SK-N-SH (cell line): ENCODE measurements at regions not wholly inside any gene's neighbourhood (a gene's known extent, or its start where the extent isn't known, plus 50 kb on each side); places are given as distances from the start of the nearest gene placed in this dataset.

Experiments used
- CTCF ChIA-PET: fragments of 300-600, 350-600 bp; formaldehyde crosslinking; extraction: SDS; loops from one replicate; lab custom pipeline; 2021; lab: Yijun Ruan, JAX
- POLR2A ChIA-PET: fragments of 350-600 bp; sonication (Branson Sonifier 250); formaldehyde crosslinking; extraction: SDS; loops from one replicate; lab custom pipeline; 2020; ENCODE audit warnings: antibody characterized with exemption, inconsistent platforms; lab: Yijun Ruan, JAX
- DNase-seq: peaks from one replicate; pipeline ENCODE4 v3.0.0; 2012
- H2AFZ ChIP-seq: fragments of 200-600 bp; sonication (generic); 2 replicates; pipeline ENCODE4 v1.8.1; 2016; ENCODE audit warnings: antibody characterized with exemption, mild to moderate bottlenecking, low read depth
- H3F3A ChIP-seq: fragments of 200-600 bp; sonication (generic); replicated peaks from 2 replicates; pipeline ENCODE3; 2016; ENCODE audit warnings: antibody characterized with exemption, mild to moderate bottlenecking; ENCODE audit not compliant: insufficient read depth
- H3K27ac ChIP-seq, 2 experiments: fragments of 200-500 bp in 1 of 2; fragments of 200-600 bp in 1 of 2; sonication (Bioruptor generic) in 1 of 2; sonication (generic), shearing (Covaris generic) in 1 of 2; 2 replicates each; pipeline versions ENCODE4 v1.5.1 to v1.6.1; 2014 to 2016; ENCODE audit warnings: low read depth in 2 of 2, inconsistent platforms in 1 of 2, low read length in 1 of 2, mild to moderate bottlenecking in 1 of 2, mixed read lengths in 1 of 2
- H3K27me3 ChIP-seq: fragments of 200-600 bp; sonication (generic), shearing (Covaris generic); 2 replicates; pipeline ENCODE4 v1.6.1; 2016; ENCODE audit warnings: mixed run types; ENCODE audit not compliant: insufficient read depth
- H3K36me3 ChIP-seq, 2 experiments: fragments of 200-500 bp in 1 of 2; fragments of 200-600 bp in 1 of 2; sonication (Bioruptor generic) in 1 of 2; sonication (generic) in 1 of 2; replicated peaks in 1 of 2; 2 replicates each; pipeline versions ENCODE3 to v1.5.1; 2014 to 2016; ENCODE audit warnings: low read length in 1 of 2, mild to moderate bottlenecking in 1 of 2; ENCODE audit not compliant: insufficient read depth in 2 of 2, control insufficient read depth in 1 of 2
- H3K4me1 ChIP-seq, 2 experiments: fragments of 200-500 bp in 1 of 2; fragments of 200-600 bp in 1 of 2; sonication (Bioruptor generic) in 1 of 2; sonication (generic), shearing (Covaris generic) in 1 of 2; 2 replicates each; pipeline versions ENCODE4 v1.5.1 to v1.6.1; 2014 to 2016; ENCODE audit warnings: low read depth in 1 of 2, low read length in 1 of 2, mixed run types in 1 of 2; ENCODE audit not compliant: insufficient read depth in 2 of 2, control insufficient read depth in 1 of 2
- H3K4me2 ChIP-seq: fragments of 200-600 bp; sonication (generic), shearing (Covaris generic); 2 replicates; pipeline ENCODE4 v1.6.1; 2017; ENCODE audit warnings: mixed run types
- H3K4me3 ChIP-seq, 2 experiments: fragments of 200-500 bp in 1 of 2; fragments of 200-600 bp in 1 of 2; sonication (Bioruptor generic) in 1 of 2; sonication (generic), shearing (Covaris generic) in 1 of 2; 2 replicates each; pipeline versions ENCODE4 v1.5.1 to v1.8.1; 2014 to 2016; ENCODE audit warnings: low read depth in 2 of 2, inconsistent platforms in 1 of 2, low read length in 1 of 2, mild to moderate bottlenecking in 1 of 2, mixed read lengths in 1 of 2, moderate library complexity in 1 of 2
- H3K79me2 ChIP-seq: fragments of 200-600 bp; sonication (generic); 2 replicates; pipeline ENCODE4 v1.8.1; 2017; ENCODE audit warnings: mild to moderate bottlenecking; ENCODE audit not compliant: insufficient read depth
- H3K9ac ChIP-seq: fragments of 200-600 bp; sonication (generic); 2 replicates; pipeline ENCODE4 v1.6.1; 2017; ENCODE audit warnings: mixed run types
- H3K9me2 ChIP-seq: fragments of 200-600 bp; sonication (generic); 2 replicates; pipeline ENCODE4 v1.6.1; 2017; ENCODE audit warnings: mixed run types
- H3K9me3 ChIP-seq: fragments of 200-600 bp; sonication (generic); 2 replicates; pipeline ENCODE4 v1.6.1; 2017; ENCODE audit warnings: mixed run types, mild to moderate bottlenecking, moderate library complexity
- H4K20me1 ChIP-seq: fragments of 200-600 bp; sonication (generic); 2 replicates; pipeline ENCODE4 v1.6.1; 2017; ENCODE audit warnings: mild to moderate bottlenecking, mixed run types; ENCODE audit not compliant: insufficient read depth
- CHD2 ChIP-seq: fragments of 150-350 bp; IDR thresholded peaks from 2 replicates; pipeline ENCODE4 v1.6.1; 2018; ENCODE audit warnings: low read length; ENCODE audit not compliant: partially characterized antibody
- ELF1 ChIP-seq: IDR thresholded peaks from 2 replicates; pipeline ENCODE4 v1.4.0; 2012
- EP300 ChIP-seq, 2 experiments: IDR thresholded peaks; 2 replicates each; pipeline versions ENCODE4 v1.4.0 to v1.6.1; 2012; ENCODE audit warnings: borderline replicate concordance in 1 of 2, low read depth in 1 of 2, low read length in 1 of 2
- FOSL2 ChIP-seq: IDR thresholded peaks from 2 replicates; pipeline ENCODE4 v1.4.0; 2012; ENCODE audit warnings: low read depth, mild to moderate bottlenecking, moderate library complexity, borderline replicate concordance
- FOXJ3 ChIP-seq: sonication (generic); formaldehyde crosslinking; IDR thresholded peaks from 2 replicates; pipeline ENCODE4 v1.5.1; 2020; ENCODE audit warnings: mild to moderate bottlenecking, missing genetic modification reagents
- FOXM1 ChIP-seq: IDR thresholded peaks from 2 replicates; pipeline ENCODE4 v1.4.0; 2012; ENCODE audit warnings: low read depth, mild to moderate bottlenecking
- GABPA ChIP-seq: IDR thresholded peaks from 2 replicates; pipeline ENCODE4 v1.4.0; 2012; ENCODE audit warnings: low read depth, mild to moderate bottlenecking
- NFIC ChIP-seq: IDR thresholded peaks from 2 replicates; pipeline ENCODE4 v1.4.0; 2012; ENCODE audit warnings: borderline replicate concordance
- RFX5 ChIP-seq: IDR thresholded peaks from 2 replicates; pipeline ENCODE4 v1.6.1; 2012; ENCODE audit warnings: mild to moderate bottlenecking, improper control_type of control experiment, low read length
- RXRA ChIP-seq: IDR thresholded peaks from 2 replicates; pipeline ENCODE4 v1.4.0; 2012; ENCODE audit warnings: low read depth, mild to moderate bottlenecking, borderline replicate concordance
- SMC3 ChIP-seq: IDR thresholded peaks from 2 replicates; pipeline ENCODE4 v1.6.1; 2012; ENCODE audit warnings: low read depth, low read length, improper control_type of control experiment
- TCF12 ChIP-seq: IDR thresholded peaks from 2 replicates; pipeline ENCODE4 v1.4.0; 2012
- WGBS: methylation state at CpG from one replicate; pipeline ENCODE4 v1.1.6; 2017; ENCODE audit warnings: low lambda C conversion rate; 5-methylcytosine and 5-hydroxymethylcytosine counted together
- TF ChIP-seq, protein P1 (sequence below): fragments of 200-600 bp; sonication (generic); IDR thresholded peaks from 2 replicates; pipeline ENCODE4 v1.6.1; 2017; ENCODE audit warnings: antibody characterized with exemption, mild to moderate bottlenecking, moderate library complexity
- TF ChIP-seq, protein P2 (sequence below): IDR thresholded peaks from 2 replicates; pipeline ENCODE4; 2012
- TF ChIP-seq, protein P3 (sequence below): fragments of 150-350 bp; IDR thresholded peaks from 2 replicates; pipeline ENCODE4 v1.6.1; 2016; ENCODE audit warnings: mild to moderate bottlenecking, low read depth, low read length
- TF ChIP-seq, protein P4 (sequence below): IDR thresholded peaks from 2 replicates; pipeline ENCODE4 v1.6.1; 2012; ENCODE audit warnings: mild to moderate bottlenecking, low read depth, low read length, moderate library complexity

DNA sequence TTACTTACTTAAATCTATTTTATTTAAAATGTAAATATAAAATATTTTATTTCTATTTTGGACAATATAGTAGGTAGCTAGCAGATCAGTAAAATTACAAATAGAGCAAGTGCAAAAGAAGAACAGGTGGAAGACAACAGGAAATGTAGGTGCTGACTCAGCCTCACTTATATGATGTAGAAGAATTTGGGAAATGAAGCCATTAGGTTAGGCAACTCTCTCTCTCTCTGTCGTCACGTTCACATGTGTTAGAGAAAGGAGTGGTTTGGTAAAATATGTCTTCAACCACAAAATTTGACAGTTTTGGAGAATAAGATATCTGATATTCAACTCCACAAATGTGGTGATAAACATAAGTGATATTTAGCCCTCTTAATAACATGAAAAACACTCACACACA, 532.5 kb upstream of the KCNMB2 start:
- Histone ChIP-seq H3F3A (no peaks in the 10 kb centered on the region), H3K36me3 (no peaks in the 10 kb centered on the region), H3K4me3 (no peak overlapping the region), H3K9me3 (no peaks in the 10 kb centered on the region), H3K79me2 (no peaks in the 10 kb centered on the region), H3K27me3 (no peaks in the 10 kb centered on the region), H2AFZ (no peak overlapping the region), H4K20me1 (no peaks in the 10 kb centered on the region), H3K9me2 (no peaks in the 10 kb centered on the region), H3K9ac (no peak overlapping the region), H3K4me2 (no peak overlapping the region), H3K27ac (no peak overlapping the region), H3K4me1 (no peaks in the 10 kb centered on the region)
- no peak for DNase-seq
- ChIA-PET CTCF (no interaction called here), POLR2A (no interaction called here)
- no peak for TF ChIP-seq RFX5
- no peak for TF ChIP-seq CHD2
- TF ChIP-seq NFIC, result no peak
- TF ChIP-seq EP300 (IDR thresholded peaks at IDR 0.05; ENCODE audit: borderline replicate concordance in 1 of 2, low read depth in 1 of 2, low read length in 1 of 2), result no peak
- TF ChIP-seq, protein P1, sequence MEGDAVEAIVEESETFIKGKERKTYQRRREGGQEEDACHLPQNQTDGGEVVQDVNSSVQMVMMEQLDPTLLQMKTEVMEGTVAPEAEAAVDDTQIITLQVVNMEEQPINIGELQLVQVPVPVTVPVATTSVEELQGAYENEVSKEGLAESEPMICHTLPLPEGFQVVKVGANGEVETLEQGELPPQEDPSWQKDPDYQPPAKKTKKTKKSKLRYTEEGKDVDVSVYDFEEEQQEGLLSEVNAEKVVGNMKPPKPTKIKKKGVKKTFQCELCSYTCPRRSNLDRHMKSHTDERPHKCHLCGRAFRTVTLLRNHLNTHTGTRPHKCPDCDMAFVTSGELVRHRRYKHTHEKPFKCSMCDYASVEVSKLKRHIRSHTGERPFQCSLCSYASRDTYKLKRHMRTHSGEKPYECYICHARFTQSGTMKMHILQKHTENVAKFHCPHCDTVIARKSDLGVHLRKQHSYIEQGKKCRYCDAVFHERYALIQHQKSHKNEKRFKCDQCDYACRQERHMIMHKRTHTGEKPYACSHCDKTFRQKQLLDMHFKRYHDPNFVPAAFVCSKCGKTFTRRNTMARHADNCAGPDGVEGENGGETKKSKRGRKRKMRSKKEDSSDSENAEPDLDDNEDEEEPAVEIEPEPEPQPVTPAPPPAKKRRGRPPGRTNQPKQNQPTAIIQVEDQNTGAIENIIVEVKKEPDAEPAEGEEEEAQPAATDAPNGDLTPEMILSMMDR, result no peak
- TF ChIP-seq TCF12, result no peak
- no peak for TF ChIP-seq FOXM1
- TF ChIP-seq, protein P2, sequence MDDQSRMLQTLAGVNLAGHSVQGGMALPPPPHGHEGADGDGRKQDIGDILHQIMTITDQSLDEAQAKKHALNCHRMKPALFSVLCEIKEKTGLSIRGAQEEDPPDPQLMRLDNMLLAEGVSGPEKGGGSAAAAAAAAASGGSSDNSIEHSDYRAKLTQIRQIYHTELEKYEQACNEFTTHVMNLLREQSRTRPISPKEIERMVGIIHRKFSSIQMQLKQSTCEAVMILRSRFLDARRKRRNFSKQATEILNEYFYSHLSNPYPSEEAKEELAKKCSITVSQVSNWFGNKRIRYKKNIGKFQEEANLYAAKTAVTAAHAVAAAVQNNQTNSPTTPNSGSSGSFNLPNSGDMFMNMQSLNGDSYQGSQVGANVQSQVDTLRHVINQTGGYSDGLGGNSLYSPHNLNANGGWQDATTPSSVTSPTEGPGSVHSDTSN, result no peak
- no peak for TF ChIP-seq FOSL2
- no peak for TF ChIP-seq ELF1
- TF ChIP-seq, protein P3, sequence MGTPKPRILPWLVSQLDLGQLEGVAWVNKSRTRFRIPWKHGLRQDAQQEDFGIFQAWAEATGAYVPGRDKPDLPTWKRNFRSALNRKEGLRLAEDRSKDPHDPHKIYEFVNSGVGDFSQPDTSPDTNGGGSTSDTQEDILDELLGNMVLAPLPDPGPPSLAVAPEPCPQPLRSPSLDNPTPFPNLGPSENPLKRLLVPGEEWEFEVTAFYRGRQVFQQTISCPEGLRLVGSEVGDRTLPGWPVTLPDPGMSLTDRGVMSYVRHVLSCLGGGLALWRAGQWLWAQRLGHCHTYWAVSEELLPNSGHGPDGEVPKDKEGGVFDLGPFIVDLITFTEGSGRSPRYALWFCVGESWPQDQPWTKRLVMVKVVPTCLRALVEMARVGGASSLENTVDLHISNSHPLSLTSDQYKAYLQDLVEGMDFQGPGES, result no peak
- no peak for TF ChIP-seq SMC3
- TF ChIP-seq RXRA, result no peak
- no peak for TF ChIP-seq GABPA
- TF ChIP-seq, protein P4, sequence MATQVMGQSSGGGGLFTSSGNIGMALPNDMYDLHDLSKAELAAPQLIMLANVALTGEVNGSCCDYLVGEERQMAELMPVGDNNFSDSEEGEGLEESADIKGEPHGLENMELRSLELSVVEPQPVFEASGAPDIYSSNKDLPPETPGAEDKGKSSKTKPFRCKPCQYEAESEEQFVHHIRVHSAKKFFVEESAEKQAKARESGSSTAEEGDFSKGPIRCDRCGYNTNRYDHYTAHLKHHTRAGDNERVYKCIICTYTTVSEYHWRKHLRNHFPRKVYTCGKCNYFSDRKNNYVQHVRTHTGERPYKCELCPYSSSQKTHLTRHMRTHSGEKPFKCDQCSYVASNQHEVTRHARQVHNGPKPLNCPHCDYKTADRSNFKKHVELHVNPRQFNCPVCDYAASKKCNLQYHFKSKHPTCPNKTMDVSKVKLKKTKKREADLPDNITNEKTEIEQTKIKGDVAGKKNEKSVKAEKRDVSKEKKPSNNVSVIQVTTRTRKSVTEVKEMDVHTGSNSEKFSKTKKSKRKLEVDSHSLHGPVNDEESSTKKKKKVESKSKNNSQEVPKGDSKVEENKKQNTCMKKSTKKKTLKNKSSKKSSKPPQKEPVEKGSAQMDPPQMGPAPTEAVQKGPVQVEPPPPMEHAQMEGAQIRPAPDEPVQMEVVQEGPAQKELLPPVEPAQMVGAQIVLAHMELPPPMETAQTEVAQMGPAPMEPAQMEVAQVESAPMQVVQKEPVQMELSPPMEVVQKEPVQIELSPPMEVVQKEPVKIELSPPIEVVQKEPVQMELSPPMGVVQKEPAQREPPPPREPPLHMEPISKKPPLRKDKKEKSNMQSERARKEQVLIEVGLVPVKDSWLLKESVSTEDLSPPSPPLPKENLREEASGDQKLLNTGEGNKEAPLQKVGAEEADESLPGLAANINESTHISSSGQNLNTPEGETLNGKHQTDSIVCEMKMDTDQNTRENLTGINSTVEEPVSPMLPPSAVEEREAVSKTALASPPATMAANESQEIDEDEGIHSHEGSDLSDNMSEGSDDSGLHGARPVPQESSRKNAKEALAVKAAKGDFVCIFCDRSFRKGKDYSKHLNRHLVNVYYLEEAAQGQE, result no peak
- no peak for TF ChIP-seq FOXJ3 (CRISPR knock-in tag)
- WGBS, result 83% methylated on average over 2 of the region's 2 CpGs
